Neural progenitor cell (in vitro differentiated cells): ENCODE measurements at regions not wholly inside any gene's neighbourhood (a gene's known extent, or its start where the extent isn't known, plus 50 kb on each side); places are given as distances from the start of the nearest gene placed in this dataset.

ENCODE experiments used
- EZH2 ChIP-seq: fragments of 200-600 bp; sonication (generic); IDR thresholded peaks from 2 replicates; pipeline ENCODE4 v1.6.1; 2017; ENCODE audit warnings: antibody characterized with exemption, mild to moderate bottlenecking, moderate library complexity
- EZH2phosphoT487 ChIP-seq: fragments of 200-600 bp; sonication (generic); IDR thresholded peaks from 2 replicates; pipeline ENCODE4 v1.6.1; 2017; ENCODE audit warnings: antibody characterized with exemption
- TF ChIP-seq, protein P1 (sequence below): fragments of 200-600 bp; sonication (generic); IDR thresholded peaks from 2 replicates; pipeline ENCODE4 v1.5.1; 2017; ENCODE audit warnings: antibody characterized with exemption, mild to moderate bottlenecking

DNA sequence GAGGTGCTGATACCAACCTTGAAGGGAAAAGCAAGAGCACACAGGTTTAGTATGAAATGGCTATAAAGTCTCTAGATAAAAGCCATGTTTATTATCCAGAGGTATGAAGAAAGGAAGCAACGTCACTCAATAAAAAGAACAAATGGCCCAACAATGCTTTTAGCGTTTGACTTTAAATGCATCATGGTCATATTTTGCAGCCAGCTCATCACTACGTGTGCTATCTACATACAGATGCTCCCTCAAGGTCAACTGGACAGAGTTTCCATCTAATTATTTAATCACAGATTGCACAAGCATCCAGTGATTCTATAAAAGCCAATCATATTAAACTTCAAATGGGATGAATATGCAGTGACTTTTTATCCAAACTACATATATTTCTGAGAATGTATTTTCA is 127.6 kb upstream of the SYNDIG1 start:
- TF ChIP-seq, protein P1, sequence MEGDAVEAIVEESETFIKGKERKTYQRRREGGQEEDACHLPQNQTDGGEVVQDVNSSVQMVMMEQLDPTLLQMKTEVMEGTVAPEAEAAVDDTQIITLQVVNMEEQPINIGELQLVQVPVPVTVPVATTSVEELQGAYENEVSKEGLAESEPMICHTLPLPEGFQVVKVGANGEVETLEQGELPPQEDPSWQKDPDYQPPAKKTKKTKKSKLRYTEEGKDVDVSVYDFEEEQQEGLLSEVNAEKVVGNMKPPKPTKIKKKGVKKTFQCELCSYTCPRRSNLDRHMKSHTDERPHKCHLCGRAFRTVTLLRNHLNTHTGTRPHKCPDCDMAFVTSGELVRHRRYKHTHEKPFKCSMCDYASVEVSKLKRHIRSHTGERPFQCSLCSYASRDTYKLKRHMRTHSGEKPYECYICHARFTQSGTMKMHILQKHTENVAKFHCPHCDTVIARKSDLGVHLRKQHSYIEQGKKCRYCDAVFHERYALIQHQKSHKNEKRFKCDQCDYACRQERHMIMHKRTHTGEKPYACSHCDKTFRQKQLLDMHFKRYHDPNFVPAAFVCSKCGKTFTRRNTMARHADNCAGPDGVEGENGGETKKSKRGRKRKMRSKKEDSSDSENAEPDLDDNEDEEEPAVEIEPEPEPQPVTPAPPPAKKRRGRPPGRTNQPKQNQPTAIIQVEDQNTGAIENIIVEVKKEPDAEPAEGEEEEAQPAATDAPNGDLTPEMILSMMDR = no peak
- TF ChIP-seq EZH2phosphoT487 (no peak), EZH2 (no peak)
